ENCODE measurements at regions not wholly inside any gene's neighbourhood (a gene's known extent, or its start where the extent isn't known, plus 50 kb on each side); places are given as distances from the start of the nearest gene placed in this dataset.

- H3K9me3 ChIP-seq (ENCODE audit: insufficient read depth in 2 of 2, low read depth in 1 of 2, low read length in 1 of 2): peaks cover 9 to 11% of the 10 kb centered on the region in 2 experiments; a peak in 3 of 4 replicates
- H4K5ac ChIP-seq (ENCODE audit: insufficient read length, low read depth, low read length): no peak overlapping the region
- no peak overlapping the region for H2BK20ac ChIP-seq (ENCODE audit: low read length)
- no peaks in the 10 kb centered on the region for H3K79me2 ChIP-seq (ENCODE audit: control insufficient read depth in 1 of 2, insufficient read depth in 2 of 2, low read length in 2 of 2)
- H3K23me2 ChIP-seq (ENCODE audit: low read depth, low read length): no peaks in the 10 kb centered on the region
- DNase-seq (ENCODE audit: low read depth in 1 of 2, low spot score in 2 of 2) (no peak), FAIRE-seq (no peak)
- H4K8ac ChIP-seq (ENCODE audit: extremely low read depth, insufficient read depth, low read length): no peak overlapping the region
- ChIA-PET POLR2A (ENCODE audit: partially characterized antibody) (no interaction called here), CTCF (ENCODE audit: partially characterized antibody) (interaction anchor here (1.2 to 1.4 kb wide), 2 partner anchors 23 to 206 kb away, joined by 3 to 4 read pairs; no protein-coding TSS in a partner anchor)
- no peak overlapping the region for H3K27ac ChIP-seq (ENCODE audit: low read depth, low read length)
- no peaks in the 10 kb centered on the region for H3K4me1 ChIP-seq (replicated peaks in 1 of 4; ENCODE audit: control insufficient read depth in 3 of 4, insufficient read depth in 4 of 4, low read length in 3 of 4)
- no peak overlapping the region for H2AK5ac ChIP-seq (ENCODE audit: low read depth, low read length)
- H3K4ac ChIP-seq (replicated peaks; ENCODE audit: insufficient read length, low read depth, low read length): no peak overlapping the region
- H3K27me3 ChIP-seq (replicated peaks in 1 of 4; ENCODE audit: control insufficient read depth in 3 of 4, extremely low read depth in 1 of 4, insufficient read depth in 3 of 4, low read length in 3 of 4): no peaks in the 10 kb centered on the region
- no peak overlapping the region for H3K18ac ChIP-seq (ENCODE audit: extremely low read depth, low read length)
- H3K4me3 ChIP-seq (ENCODE audit: extremely low read depth in 1 of 4, insufficient read depth in 2 of 4, low read depth in 3 of 4, low read length in 4 of 4): no peak overlapping the region
- H3K9ac ChIP-seq (replicated peaks in 1 of 4; ENCODE audit: extremely low read depth in 1 of 4, low read depth in 3 of 4, low read length in 3 of 4): no peak overlapping the region
- no peak overlapping the region for H2BK5ac ChIP-seq (ENCODE audit: low read depth, low read length)
- H2BK120ac ChIP-seq (replicated peaks; ENCODE audit: low read depth, low read length): no peak overlapping the region
- WGBS, 2 experiments (ENCODE audit: extremely low coverage in 1 of 2, insufficient coverage in 1 of 2, insufficient read length in 1 of 2, insufficient replicate concordance in 2 of 2, low coverage in 1 of 2, low lambda C conversion rate in 2 of 2, missing lambda C conversion rate in 1 of 2): 84% methylated on average over 2 of the region's 2 CpGs; no CpG with 5 or more reads in 1 of the 2 experiments
- no peak overlapping the region for H3K4me2 ChIP-seq (ENCODE audit: insufficient read depth in 1 of 2, low read depth in 2 of 2, low read length in 2 of 2)
- no peaks in the 10 kb centered on the region for H3K79me1 ChIP-seq (ENCODE audit: low read depth, low read length)
- H3K56ac ChIP-seq (replicated peaks; ENCODE audit: insufficient read length, low read depth, low read length): no peak overlapping the region
- H3K23ac ChIP-seq (ENCODE audit: insufficient read length): no peak overlapping the region
- H3K14ac ChIP-seq (ENCODE audit: insufficient read length): no peak overlapping the region
- no peaks in the 10 kb centered on the region; a peak in 1 of 8 replicates for H3K36me3 ChIP-seq (ENCODE audit: control insufficient read depth in 2 of 4, insufficient read depth in 4 of 4, low read length in 3 of 4)
- H4K91ac ChIP-seq (replicated peaks; ENCODE audit: insufficient read length, low read length): no peak overlapping the region
- no peaks in the 10 kb centered on the region for H4K20me1 ChIP-seq (replicated peaks in 1 of 2; ENCODE audit: control insufficient read depth in 1 of 2, insufficient read depth in 2 of 2, low read length in 2 of 2)
- H2BK15ac ChIP-seq (ENCODE audit: low read length): no peak overlapping the region
- no peak overlapping the region for H2BK12ac ChIP-seq (ENCODE audit: low read depth, low read length)
- no peak overlapping the region for H2AFZ ChIP-seq (ENCODE audit: low read length)
- no peak for TF ChIP-seq BCL11A (IDR thresholded peaks at IDR 0.05; ENCODE audit: low read depth in 2 of 2, low read length in 2 of 2)
- no peak for TF ChIP-seq TAF7 (optimal IDR thresholded peaks at IDR 0.05; ENCODE audit: borderline replicate concordance, low read depth, low read length)
- TF ChIP-seq CTBP2 (IDR thresholded peaks at IDR 0.05; ENCODE audit: borderline replicate concordance, insufficient read depth, insufficient read length, low read length): no peak
- no peak for TF ChIP-seq SIX5 (IDR thresholded peaks at IDR 0.05; ENCODE audit: low read depth, low read length)
- TF ChIP-seq ZNF274 (IDR thresholded peaks at IDR 0.05; ENCODE audit: borderline replicate concordance, extremely low read depth, low read length): no peak
- TF ChIP-seq ASH2L (IDR thresholded peaks at IDR 0.05; ENCODE audit: low read length): no peak
These were observed 291.6 kb downstream of the ARAP2 start for GRCh38 chr4:35952751-35953150.
